ENCODE measurements at regions not wholly inside any gene's neighbourhood (a gene's known extent, or its start where the extent isn't known, plus 50 kb on each side); places are given as distances from the start of the nearest gene placed in this dataset.
A peak's percentile ranks its signal among the peaks of the same experiment; 100 is the strongest.
"Not testable (repeated sequence)": the region's sequence is repeated elsewhere in the genome, so short reads cannot be mapped to it uniquely, and the experiment has no call there.

DNA sequence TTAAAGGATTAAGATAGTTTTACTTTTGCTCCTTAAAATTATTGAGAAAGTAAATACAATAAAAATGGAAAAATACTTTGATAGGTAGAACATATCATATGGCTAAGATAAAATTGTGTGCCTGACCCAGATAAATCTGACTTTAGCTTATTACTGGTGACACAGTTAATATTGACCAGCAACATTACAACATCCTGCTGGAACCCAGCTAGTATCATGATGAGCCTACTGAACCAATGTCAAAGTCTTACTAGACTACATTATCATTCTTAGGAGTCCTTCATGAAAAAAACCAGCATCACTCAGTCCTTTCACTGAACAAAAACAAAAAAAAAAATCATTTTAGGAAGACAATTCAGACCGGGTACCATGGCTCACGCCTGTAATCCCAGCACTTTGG lies 164.8 kb upstream of the CDK1 start:
- no peak for DNase-seq

DNA sequence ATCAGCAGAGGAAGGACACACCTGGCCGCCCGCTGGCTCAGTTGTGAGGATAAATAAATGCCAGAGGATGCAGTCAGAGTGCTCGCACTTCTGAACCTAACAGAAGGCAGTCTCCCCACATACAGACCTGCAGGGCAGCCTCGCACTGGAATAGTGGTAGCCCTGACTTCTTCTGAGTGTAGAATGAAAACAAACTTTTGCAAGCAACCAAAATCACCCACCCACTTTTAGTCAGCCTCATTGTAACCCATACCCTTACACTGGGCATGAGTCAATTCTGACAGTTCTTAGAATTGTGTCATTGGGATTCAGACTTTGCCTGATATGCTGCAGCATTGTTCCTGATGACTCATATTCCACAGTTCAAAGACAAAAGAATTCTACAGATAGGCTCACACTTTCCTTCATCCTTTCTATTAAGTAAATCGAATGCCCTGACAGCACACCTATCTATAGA lies 167.0 kb upstream of the CDK1 start:
- DNase-seq, result peak; percentile 1

DNA sequence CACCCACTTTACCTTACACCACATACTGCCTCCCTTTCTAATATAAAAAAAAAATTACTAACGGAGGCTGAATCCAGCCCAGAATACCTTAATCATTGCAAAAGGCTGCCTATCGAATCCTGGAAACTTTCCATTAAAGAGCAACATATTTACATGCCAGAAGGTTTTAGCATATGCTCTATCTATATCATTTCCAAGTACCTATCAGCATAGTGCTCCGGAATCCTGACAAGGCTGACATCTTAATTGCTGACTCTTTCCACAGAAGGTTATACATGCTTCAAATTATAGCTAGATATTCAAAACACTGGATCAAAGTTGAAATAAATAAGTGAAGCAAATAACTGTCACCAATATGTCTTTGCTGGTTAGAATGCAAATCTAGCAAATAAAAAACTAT lies 170.9 kb upstream of the CDK1 start:
- DNase-seq, result no peak

DNA sequence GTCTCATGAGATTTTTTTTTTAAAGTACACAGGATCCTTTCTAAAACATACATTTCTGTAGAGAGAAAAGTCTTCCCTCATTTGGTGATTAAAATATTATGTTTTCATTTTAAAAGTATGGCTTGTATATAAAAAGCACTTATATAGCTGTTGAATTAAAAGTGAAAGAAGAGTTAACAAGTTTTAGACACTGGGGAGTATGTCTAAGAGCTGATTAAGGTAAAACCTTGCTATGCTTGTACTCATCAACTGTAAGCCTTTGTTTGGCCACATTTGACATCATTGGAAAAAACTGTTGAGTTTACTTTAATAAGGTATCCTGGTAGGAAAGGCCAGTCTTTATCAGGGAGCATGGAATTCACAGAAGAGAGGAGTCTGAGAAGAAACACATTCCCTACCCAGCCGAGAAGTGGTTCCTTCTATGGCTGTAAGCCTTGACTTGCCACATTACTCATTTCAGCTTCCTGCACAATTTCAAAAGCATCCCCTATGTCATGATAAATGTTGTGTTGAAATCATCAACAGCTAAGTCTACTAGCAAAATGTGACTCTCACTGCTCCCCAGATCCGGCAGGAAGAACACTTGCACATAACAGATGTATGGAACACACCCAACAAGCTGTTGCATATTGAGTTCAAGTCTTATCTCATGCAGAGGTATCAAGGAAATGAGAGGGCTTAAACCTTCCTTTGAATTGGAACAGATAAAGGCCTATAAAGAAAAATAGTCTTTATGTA lies 171.8 kb upstream of the CDK1 start:
- DNase-seq, result no peak

DNA sequence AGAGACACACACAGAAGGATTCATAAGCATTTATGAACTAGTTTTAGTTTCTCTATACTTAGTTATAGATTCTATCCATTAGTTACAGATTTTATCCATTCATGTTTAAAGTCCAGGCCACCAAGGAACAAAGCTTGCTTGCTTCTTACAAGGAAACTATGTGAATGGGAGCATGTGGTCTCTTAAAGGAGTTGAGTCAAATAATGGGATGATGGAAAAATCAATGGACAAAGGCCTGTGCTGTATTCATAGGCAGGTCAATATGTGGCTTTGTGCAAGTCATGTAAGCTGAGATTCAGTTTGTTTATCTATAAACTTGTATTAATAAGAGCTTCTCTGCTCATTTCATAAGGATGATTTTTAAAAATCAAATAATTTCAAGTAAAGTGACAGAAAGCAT lies 172.8 kb upstream of the CDK1 start:
- no peak for DNase-seq

DNA sequence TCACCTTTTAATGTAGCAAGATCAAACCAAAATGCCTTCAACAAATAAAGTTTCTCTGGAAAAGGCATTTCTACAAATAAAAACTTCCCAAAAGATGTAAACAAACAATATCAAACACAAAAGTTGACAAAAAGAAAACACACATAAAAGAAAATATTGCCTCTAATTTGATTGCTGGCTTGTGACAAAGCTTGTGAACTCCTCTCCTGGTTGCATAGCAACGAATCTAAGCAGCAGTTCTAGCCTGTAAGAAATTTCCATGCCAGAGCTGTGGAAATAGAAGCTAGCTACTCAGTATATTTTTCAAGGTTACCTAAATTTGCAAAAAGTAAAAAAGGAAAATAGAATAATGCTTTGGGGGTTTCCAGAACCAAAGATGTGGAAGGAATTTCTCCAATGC lies 173.9 kb upstream of the CDK1 start:
- DNase-seq, result no peak

DNA sequence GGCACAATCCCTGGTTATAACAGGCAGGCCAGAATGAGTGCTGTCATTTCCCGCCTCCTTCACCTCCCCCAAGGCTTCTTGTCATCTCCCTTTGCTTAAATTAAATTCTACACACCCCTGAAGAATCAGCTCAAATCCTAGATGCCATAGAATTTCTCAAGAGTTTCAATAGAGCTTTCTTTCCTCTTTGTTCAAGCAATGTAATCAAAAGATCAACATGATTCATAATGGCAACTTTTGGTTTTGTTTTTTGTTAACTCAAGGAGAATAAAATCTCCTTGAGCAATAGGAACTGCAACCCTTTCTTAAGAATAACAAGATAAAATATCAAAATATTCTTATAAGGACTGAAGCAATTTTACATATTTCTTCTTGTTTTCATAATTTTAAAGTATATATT lies 180.8 kb upstream of the CDK1 start:
- DNase-seq, result no peak

DNA sequence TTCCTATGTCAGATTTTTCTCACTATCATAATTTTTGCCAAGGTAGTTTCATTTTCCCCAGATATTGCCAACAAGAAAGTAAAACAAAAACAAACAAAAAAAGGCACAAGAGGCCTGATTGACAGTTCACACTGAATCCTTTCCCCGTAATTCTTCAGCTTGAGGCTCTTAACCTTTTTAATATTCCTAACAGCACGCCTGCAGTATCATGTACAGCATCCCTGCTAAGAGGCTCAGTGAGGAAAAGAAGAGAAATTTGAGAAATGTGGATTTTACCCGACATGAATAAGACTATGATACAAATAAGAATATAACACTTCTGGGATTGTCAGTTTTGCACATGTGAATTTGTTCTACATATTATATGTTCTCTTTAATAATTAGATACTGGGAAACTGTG lies 182.4 kb upstream of the CDK1 start:
- no peak for DNase-seq

DNA sequence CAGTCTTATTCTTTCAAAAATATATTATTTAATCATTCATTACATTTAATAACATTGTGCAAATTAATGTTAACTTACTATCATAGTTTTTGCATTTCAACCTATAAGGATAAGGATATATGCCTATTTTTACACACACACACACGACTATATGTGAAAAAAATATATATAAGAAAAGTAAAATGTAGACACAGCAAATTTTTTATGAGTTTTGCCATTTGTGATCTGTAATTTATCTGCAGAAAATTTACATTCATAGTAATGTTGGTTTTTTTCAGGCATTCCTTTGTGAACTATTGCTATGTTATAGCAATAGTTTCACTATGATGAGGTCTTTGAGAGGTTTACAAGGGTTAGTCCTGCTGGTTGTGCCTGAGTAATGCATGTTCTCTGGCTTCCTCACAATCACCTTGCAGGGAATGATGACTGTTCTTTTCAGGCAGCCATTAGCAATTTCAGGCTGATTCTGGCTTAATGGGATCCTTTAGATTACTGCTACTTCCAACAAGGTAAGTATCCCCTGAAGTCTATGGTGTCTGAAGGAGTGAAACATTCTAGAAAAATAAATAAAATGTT lies 183.7 kb upstream of the CDK1 start:
- DNase-seq, result no peak

DNA sequence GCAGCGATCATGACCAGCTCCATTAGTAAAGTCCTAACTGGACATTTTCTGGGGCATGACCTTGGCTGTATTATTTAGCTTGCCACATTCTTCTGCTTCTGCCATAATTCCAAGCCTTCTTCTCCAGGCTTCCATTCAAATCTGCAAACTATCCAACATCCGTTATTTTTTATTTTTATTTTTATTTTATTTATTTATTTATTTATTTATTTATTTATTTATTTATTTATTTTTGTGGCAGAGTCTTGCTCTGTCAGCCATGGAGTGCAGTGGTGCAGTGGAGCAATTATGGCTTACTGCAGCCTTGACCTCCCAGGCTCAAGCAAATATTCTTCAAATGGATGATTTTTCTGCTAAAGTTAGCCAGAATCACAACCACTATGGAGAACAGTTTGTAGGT lies 187.2 kb upstream of the CDK1 start:
- no peak for DNase-seq

DNA sequence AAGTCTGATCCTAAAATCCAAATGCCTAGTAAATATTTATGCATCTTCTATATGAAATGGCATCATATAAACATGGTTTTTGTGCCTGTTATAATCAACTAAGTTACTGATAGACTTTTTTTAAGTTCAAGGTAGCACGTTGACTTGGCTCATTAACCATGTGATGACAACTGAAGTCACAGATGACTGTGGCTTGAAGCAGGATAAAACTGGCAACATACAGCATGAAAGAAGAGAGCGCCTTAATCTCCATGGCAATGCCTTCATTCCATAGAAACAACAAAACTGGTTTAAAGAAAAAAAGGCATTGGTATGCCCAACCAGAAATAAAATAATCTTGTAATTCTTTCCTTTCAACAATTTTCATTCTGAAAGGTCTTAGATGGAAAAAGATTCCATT lies 188.9 kb upstream of the CDK1 start:
- DNase-seq, result no peak

DNA sequence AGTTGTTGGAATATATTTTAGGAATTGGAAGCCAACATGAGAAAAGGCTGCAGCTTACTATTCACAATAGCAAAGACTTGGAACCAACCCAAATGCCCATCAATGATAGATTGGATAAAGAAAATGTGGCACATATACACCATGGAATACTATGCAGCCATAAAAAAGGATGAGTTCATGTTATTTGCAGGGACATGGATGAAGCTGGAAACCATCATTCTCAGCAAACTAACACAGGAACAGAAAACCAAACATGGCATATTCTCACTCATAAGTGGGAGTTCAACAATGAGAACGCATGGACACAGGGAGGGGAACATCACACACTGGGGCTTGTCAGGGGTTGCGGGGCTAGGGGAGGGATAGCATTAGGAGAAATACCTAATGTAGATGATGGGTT lies 192.1 kb upstream of the ANK3 start:
- not testable (repeated sequence) for DNase-seq

DNA sequence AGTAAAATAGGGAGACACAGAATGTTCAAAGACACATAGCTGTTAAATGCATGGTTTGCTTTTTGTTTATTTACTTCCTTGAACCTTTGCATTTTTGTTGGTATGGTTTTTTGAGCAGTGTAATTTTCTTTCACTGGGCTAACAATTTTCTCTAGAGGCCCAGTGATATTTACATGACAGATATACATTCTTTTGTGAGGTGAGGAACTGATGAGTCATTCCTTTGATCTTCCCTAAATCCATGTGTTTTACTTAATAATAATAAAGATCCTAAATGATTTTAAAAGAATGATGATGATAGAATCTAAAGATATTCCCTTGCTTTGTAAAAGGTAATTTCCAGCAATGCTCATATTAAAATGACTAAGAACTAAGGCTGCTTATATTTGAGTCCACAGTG lies 188.5 kb upstream of the ANK3 start:
- DNase-seq, result no peak

DNA sequence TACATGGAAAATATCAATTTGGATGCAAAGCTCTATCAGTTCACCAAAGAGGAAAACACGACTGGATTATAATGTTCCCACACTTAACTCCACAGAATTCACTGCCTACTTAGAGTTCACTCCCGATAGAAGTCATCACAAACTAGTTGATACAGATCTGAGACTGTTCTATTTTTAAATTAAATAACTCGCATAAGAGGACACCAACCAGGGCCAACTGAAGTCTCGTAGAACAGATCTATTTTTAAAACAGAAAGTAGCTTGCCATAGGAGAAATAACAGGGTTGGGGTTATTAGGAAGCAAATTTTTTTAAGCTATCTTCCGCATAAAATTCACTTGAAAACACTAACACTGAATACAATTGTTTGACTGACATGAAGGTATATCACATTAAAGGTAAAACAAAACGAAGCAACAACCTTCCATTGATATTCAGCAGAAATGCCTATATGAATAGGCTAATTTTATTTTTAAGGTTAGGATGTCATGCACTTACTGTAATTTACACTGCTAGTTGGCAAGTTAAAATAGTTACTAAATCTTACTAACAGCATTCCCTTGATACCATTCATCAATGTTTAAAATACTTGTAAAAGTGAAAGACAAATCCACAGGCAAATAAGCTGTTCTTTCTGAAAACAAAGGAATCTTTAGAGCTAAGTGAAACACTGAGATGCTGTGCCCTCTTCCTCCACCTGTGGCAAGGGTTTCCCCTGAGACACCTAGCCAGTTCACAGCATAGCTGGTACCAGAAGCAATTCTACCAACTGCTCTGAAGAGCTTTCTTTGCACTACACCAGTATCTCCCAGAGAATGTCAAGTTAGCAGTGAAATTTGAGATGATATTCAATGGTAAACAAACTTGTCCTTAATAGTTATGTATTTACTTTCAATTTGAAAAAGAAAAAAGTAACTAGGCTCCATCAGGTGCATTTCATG lies 186.7 kb upstream of the ANK3 start:
- DNase-seq, result no peak

DNA sequence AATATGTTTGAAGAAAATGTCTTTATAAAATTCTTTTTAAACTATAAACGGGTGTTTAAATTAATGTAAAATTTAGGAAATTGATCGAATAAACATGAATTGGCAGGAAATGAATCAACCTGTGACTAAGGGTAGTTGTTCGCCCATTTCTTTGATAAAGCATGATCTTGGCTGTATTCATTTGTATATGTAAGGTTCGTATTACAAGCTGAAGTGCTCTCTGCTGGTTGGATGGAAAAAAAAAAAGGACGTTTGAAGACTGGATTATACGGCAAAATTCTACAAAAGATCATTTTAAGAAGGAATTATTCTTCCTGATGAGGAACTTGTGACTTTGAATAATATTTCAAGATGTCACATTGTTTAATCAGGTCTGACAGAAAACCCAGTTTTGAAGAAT lies 185.4 kb upstream of the ANK3 start:
- DNase-seq, result no peak

DNA sequence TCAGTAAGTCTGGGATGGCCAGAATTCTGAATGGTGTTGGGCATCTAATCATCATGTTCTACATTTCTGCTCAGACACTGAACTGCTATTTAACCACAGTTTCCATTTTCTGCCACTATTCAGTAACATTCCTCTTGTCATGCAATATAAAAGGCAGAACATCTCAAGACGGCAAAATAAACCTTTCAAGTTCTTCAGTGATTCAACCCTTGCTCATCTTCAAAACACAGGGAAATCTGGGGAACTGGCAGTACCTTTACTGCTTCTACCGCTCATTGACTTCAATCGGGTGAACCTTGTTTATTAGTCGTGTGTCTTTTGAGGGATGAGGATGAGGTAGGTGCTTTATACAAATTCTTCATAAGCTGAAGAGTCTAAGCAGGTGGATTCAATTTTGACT lies 184.7 kb upstream of the ANK3 start:
- DNase-seq, result no peak

DNA sequence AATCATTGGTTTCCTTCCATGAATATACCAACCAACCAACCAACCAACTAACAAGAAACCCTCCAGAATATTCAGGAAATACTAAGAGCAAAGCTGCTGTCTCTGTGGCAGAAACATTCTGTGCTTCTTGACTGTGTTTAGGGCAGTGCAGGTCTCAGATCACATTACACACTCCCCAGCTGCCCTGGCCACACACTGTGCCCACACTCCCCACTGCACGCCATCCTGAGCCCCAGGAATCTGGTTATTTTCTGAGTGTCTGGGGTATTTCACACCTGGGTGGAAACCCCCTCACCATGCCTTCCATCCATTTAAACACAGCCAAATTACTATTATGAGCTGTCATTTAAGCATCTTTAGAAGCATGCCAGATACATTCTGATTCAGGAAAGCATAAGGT lies 183.7 kb upstream of the ANK3 start:
- peak; percentile 72 for DNase-seq

DNA sequence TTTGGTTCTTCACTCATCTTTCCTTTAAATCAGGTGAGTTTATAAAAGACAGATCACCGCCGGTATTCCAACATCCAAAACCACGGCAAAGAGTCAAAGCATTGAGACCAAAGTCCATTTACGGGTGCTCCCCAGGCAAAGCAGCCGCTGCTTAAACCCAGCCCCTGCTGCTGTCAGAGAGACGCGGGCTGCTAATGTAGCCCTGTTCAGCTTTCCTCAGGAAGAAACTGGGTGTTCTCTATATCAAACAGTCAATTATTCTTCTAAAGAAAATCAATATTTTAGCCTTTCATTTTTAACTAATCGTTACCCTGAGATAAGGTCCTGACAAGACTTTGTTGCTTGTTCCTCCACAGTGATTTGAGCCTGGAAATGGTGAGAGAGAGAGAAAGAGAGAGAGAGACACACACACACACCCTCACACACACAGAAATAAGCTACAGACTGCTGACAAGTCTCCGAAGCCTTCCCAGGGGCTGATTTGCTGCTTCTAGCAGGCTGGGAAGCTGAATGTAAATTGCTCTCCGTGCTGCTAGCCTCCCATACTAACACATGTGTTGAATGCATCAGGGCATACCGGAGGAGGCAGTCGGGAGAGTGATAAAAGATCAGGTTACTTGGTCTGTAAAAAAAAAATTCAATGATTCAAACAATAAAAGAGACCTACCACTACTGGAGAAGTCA lies 183.0 kb upstream of the ANK3 start:
- DNase-seq, result peak; percentile 31

DNA sequence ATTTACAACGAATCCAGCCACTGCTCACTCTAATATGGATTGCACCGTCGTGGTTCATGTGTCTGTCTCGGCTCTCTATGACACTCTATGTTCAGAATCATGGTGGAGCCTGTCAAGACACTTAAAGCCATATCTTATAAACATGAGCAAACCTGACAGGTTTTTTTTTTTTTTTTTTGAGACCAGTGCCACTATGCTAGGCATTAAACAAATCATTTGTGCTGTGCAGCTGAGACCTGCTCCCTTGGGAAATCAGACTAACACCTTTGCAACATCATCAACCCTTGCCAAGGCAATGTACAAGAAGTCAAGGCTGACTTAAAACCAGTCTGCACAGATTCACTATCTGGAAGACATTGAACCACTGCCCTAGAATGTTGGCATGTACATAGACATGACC lies 181.2 kb upstream of the ANK3 start:
- no peak for DNase-seq

DNA sequence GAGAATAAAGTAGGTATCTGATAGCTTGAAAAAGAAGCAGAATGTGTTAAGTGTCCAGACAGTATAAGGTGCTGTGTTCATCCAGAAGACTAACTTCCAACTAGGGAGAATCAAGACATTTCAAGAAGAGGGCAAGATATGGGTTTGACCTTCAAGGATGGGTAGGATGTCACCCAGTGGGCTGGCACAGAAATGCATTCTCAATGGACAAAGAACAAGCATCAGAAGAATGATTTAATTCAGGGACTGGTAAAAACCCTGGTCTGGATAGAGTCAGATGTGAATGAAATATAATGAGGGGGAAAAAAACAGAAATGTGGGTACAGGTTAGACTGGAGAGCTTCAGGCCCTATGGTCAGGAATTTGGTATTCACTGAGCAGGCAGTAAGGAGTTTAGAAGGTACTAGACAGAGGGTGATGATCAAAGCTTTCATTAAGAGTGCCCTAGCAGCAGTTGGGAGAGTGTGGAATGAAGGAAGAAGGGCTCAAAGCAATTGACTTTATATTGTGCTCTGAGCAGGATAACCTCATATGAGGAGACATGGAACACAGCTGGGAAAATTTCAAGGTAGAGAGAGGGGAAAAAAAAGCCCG lies 180.7 kb upstream of the ANK3 start:
- DNase-seq, result no peak

DNA sequence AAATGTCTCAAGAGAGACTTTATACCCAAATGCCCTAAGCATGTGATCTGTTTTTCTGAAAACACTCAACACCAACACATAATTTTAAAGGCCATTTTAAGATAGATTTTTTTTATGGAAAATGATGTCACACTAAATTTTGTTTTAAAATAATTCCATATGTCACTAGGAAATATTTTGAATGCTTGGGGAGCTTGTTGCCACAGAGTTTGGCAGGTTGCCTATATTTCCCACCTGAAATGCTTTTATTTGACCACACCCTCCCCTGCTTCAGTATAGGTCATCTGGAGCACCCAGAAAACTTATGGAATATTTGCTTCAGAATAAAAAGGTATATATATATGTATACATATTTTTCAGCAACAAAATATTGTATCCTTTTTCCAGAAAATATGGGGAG lies 180.0 kb upstream of the ANK3 start:
- DNase-seq, result no peak

DNA sequence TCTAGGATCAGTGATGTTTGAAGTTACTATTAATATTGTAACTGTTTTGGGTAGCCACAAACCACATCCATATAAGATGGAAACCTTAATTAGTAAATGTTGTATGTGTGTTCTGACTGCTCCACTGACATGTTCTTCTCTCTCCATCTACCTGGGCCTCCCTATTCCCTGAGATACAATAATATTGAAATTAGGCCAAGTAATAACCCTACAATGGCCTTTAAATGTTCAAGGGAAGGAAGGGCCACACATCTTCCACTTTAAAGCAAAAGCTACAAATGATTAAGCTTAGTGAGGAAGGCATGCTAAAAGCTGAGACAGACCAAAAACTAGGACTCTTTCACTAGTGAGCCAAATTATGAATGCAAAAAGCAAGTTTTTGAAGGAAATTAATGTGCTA lies 176.4 kb upstream of the ANK3 start:
- no peak for DNase-seq

DNA sequence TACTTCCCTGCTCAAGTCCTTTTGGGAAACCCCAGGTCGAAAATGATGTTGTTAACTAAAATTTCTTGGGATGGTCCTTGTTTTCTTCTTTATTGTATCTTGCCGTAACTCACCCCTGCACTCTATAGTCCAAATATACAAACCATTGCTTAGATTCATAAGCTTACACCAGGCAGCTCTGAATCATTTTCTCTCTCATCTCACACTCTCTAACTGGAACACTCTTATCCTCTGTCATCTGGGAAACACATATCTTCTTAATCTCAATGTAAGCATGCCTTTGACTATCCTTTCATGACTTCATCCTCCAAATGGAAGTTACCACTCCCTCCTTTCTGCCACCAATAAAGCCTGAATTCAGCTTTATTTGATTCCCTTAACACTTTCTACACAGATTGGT lies 175.8 kb upstream of the ANK3 start:
- no peak for DNase-seq

Data from stimulated activated naive CD4-positive, alpha-beta T cell treated with Interleukin-2 at 50 U/mL for 16 hours (primary cell).